Tongue (tissue), 1 donor: ENCODE measurements at regions not wholly inside any gene's neighbourhood (a gene's known extent, or its start where the extent isn't known, plus 50 kb on each side); places are given as distances from the start of the nearest gene placed in this dataset.
A peak's percentile ranks its signal among the peaks of the same experiment; 100 is the strongest.
"Not testable (repeated sequence)": the region's sequence is repeated elsewhere in the genome, so short reads cannot be mapped to it uniquely, and the experiment has no call there.

Experiments used
- DNase-seq: peaks from one replicate; pipeline ENCODE4 v3.0.0-alpha.2; 2015

- DNase-seq: peak; percentile 2
These were observed 82.0 kb upstream of the PCAT7 start for GRCh38 chr9:94472806-94473360.

GRCh38 chr9:94478755-94479730, 75.8 kb upstream of the PCAT7 start:
- no peak for DNase-seq

DNA sequence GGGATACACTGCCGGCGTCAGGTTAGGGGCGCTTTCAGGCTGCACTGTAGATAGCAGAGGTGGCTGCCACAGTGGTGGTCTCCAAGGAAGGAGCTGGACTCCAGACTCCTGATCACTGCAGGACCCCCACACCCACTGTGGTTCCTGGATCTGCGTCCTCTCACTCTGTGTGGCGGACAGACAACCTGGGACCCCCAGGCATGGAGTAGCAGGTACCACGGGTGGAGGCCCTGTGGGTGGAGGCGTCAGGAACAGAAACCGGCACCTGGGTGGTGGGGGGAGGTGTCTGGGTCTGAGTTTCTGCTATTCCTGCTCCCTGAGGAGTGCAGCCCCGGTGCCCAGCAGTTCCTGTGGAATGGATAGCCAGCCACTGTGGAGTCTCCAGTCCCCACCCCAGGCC, 75.1 kb upstream of the PCAT7 start:
- no peak for DNase-seq

- no peak for DNase-seq
These were observed 74.7 kb upstream of the PCAT7 start for GRCh38 chr9:94480205-94480604.

GRCh38 chr9:94482110-94482509, 72.8 kb upstream of the PCAT7 start:
- no peak for DNase-seq

GRCh38 chr9:94490465-94490864, 64.4 kb upstream of the PCAT7 start:
- DNase-seq: no peak

GRCh38 chr9:94492125-94492524, 62.8 kb upstream of the PCAT7 start:
- DNase-seq: not testable (repeated sequence)

DNA sequence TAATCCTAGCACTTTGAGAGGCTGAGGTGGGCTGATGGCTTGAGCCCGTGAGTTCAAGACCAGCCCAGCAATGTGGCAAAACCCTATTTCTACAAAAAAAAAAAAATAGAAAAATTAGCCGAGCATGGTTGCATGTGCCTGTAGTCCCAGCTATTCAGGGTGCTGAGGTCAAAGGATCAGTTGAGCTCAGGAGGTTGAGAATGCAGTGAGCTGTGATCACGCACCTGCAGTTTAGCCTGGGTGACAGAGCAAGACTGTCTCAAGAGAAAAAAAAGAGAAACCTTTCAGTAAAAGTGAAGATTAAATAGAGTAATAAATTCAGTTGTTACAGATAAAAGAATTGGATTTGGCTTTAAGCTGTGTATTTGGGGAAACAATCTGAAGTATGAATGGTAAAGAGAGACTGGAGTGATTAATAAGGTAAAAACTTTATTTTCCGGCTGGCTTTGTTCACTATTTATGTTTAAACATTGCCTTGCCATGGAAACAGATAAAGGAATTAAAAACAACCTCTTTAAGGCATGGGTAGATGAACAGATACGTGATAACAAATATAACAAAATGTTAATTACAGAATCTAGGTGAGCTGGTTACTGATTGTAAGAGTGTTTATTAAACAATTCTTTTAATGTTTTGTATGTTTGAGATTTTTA, 56.0 kb upstream of the PCAT7 start:
- no peak for DNase-seq

GRCh38 chr9:94504358-94504757, 50.5 kb upstream of the PCAT7 start:
- no peak for DNase-seq
